A549 (cell line): ENCODE measurements at regions not wholly inside any gene's neighbourhood (a gene's known extent, or its start where the extent isn't known, plus 50 kb on each side); places are given as distances from the start of the nearest gene placed in this dataset.

Source experiments
- ATAC-seq, 2 experiments: fragments of 200-7000 bp in 1 of 2; fragments of >200 bp in 1 of 2; cut with Nextera tagmentation in 1 of 2; cut with Tn5 transposase in 1 of 2; 3 replicates each; pipeline versions ENCODE4 v1.8.0 to v1.9.1; 2018 to 2020; ENCODE audit warnings: mild to moderate bottlenecking in 1 of 2, moderate library complexity in 1 of 2
- CTCF ChIA-PET: fragments of 300-600 bp; sonication (Branson Sonifier 250); formaldehyde crosslinking; extraction: SDS; loops from one replicate; lab custom pipeline; 2021; ENCODE audit warnings: antibody characterized with exemption, inconsistent platforms; lab: Yijun Ruan, JAX
- POLR2A ChIA-PET: fragments of 350-600 bp; formaldehyde crosslinking; extraction: SDS; loops from one replicate; lab custom pipeline; 2021; ENCODE audit warnings: antibody characterized with exemption, inconsistent platforms; lab: Yijun Ruan, JAX
- DNase-seq, 2 experiments: peaks; one replicate each; pipeline versions ENCODE4 v3.0.0 to v3.0.0-alpha.2; 2011 to 2016; ENCODE audit warnings: low read depth in 1 of 2, low spot score in 1 of 2
- FAIRE-seq: peaks from 2 replicates; lab custom pipeline; 2011; peaks lifted over from hg19 to GRCh38; lab: Jason Lieb, UNC
- H3K27ac ChIP-seq, 2 experiments: fragments of >200 bp; sonication (Bioruptor Twin); formaldehyde crosslinking; 3 replicates each; pipeline ENCODE4 v1.5.1; 2016 to 2017
- H3K4me1 ChIP-seq: fragments of >200 bp; sonication (Bioruptor Twin); formaldehyde crosslinking; 3 replicates; pipeline ENCODE4 v1.6.1; 2016
- H3K4me2 ChIP-seq: fragments of >200 bp; sonication (Bioruptor Twin); formaldehyde crosslinking; 3 replicates; pipeline ENCODE4 v1.6.1; 2016
- H3K4me3 ChIP-seq: fragments of >200 bp; sonication (Bioruptor Twin); formaldehyde crosslinking; 3 replicates; pipeline ENCODE4 v1.5.1; 2016
- H3K9me3 ChIP-seq: fragments of >200 bp; sonication (Bioruptor Twin); formaldehyde crosslinking; 3 replicates; pipeline ENCODE4 v1.6.1; 2016
- BHLHE40 ChIP-seq: IDR thresholded peaks from 2 replicates; pipeline ENCODE4 v1.6.1; 2012; ENCODE audit warnings: low read depth, low read length, inconsistent platforms
- CBX8 ChIP-seq: fragments of 200-600 bp; sonication (generic); IDR thresholded peaks from 2 replicates; pipeline ENCODE4 v1.6.1; 2016
- CEBPB ChIP-seq, 2 experiments: fragments of >200 bp in 1 of 2; sonication (Bioruptor Twin) in 1 of 2; formaldehyde crosslinking in 1 of 2; IDR thresholded peaks; 2 replicates each; pipeline ENCODE4 v1.6.1; 2012 to 2016
- CTCF ChIP-seq: fragments of >200 bp; sonication (Bioruptor Twin); formaldehyde crosslinking; IDR thresholded peaks from 3 replicates; pipeline ENCODE4 v1.5.1; 2016
- E2F6 ChIP-seq: IDR thresholded peaks from 2 replicates; pipeline ENCODE4 v1.6.1; 2012; ENCODE audit warnings: low read depth, borderline replicate concordance
- EHF ChIP-seq: fragments of 250-450 bp; sonication (Bioruptor Pico); IDR thresholded peaks from 2 replicates; pipeline ENCODE4 v1.5.0; 2020; ENCODE audit warnings: mild to moderate bottlenecking
- EHMT2 ChIP-seq: fragments of 200-600 bp; sonication (generic); IDR thresholded peaks from 2 replicates; pipeline ENCODE4 v1.6.1; 2016; ENCODE audit warnings: antibody characterized with exemption, low read depth, mild to moderate bottlenecking, moderate library complexity
- EP300 ChIP-seq, 2 experiments: fragments of >200 bp; sonication (Bioruptor Twin); formaldehyde crosslinking; IDR thresholded peaks; 2 replicates in 1 of 2; 3 replicates in 1 of 2; pipeline ENCODE4 v1.6.1; 2016 to 2017
- FOSB ChIP-seq: fragments of 250-450 bp; sonication (Bioruptor Pico); IDR thresholded peaks from 2 replicates; pipeline ENCODE4 v1.5.0; 2020; ENCODE audit warnings: mild to moderate bottlenecking, moderate library complexity
- FOXS1 ChIP-seq: fragments of 250-450 bp; sonication (Bioruptor Pico); IDR thresholded peaks from 2 replicates; pipeline ENCODE4 v1.5.0; 2020; ENCODE audit warnings: mild to moderate bottlenecking, moderate library complexity
- HDAC2 ChIP-seq: fragments of 200-600 bp; sonication (generic); IDR thresholded peaks from 2 replicates; pipeline ENCODE4 v1.6.1; 2016
- HES2 ChIP-seq: fragments of >200 bp; sonication (Bioruptor Twin); formaldehyde crosslinking; IDR thresholded peaks from 2 replicates; pipeline ENCODE4 v1.6.1; 2016
- HMGXB4 ChIP-seq: fragments of 250-450 bp; sonication (Bioruptor Pico); IDR thresholded peaks from 2 replicates; pipeline ENCODE4 v1.5.0; 2021; ENCODE audit warnings: mild to moderate bottlenecking, moderate library complexity, borderline replicate concordance
- HOXB13 ChIP-seq: fragments of 250-450 bp; sonication (Bioruptor Pico); IDR thresholded peaks from 2 replicates; pipeline ENCODE4 v1.5.0; 2020; ENCODE audit warnings: low read depth, mild to moderate bottlenecking, moderate library complexity
- JUN ChIP-seq, 2 experiments: fragments of >200 bp; sonication (Bioruptor Twin); formaldehyde crosslinking; IDR thresholded peaks; 2 replicates in 1 of 2; 3 replicates in 1 of 2; pipeline ENCODE4 v1.6.1; 2016 to 2017
- JUNB ChIP-seq: fragments of >200 bp; sonication (Bioruptor Twin); formaldehyde crosslinking; IDR thresholded peaks from 2 replicates; pipeline ENCODE4 v1.6.1; 2016
- KDM1A ChIP-seq: fragments of 200-600 bp; sonication (generic); IDR thresholded peaks from 2 replicates; pipeline ENCODE4 v1.6.1; 2016; ENCODE audit warnings: low read depth, mild to moderate bottlenecking
- MAFK ChIP-seq: fragments of 450-650 bp; IDR thresholded peaks from 2 replicates; pipeline ENCODE4 v1.6.1; 2014; ENCODE audit not compliant: partially characterized antibody
- MAZ ChIP-seq: fragments of 150-350 bp; IDR thresholded peaks from 2 replicates; pipeline ENCODE4 v1.6.1; 2014; ENCODE audit warnings: antibody characterized with exemption, low read depth, low read length, borderline replicate concordance
- MYC ChIP-seq: IDR thresholded peaks from 2 replicates; pipeline ENCODE4 v1.6.1; 2012; ENCODE audit warnings: mild to moderate bottlenecking, inconsistent platforms, low read length, improper control_type of control experiment, borderline replicate concordance
- NFE2L2 ChIP-seq: fragments of 150-350 bp; conservative IDR thresholded peaks from 2 replicates; pipeline ENCODE4 v1.6.1; 2014; ENCODE audit warnings: low read length
- NPAS2 ChIP-seq: fragments of 250-450 bp; sonication (Bioruptor Pico); IDR thresholded peaks from 2 replicates; pipeline ENCODE4 v1.8.0; 2022; ENCODE audit warnings: mild to moderate bottlenecking, moderate library complexity, borderline replicate concordance
- NR3C1 ChIP-seq: fragments of >200 bp; sonication (Bioruptor Twin); formaldehyde crosslinking; IDR thresholded peaks from 3 replicates; pipeline ENCODE4 v1.6.1; 2017
- PHF8 ChIP-seq: fragments of 200-600 bp; sonication (generic); IDR thresholded peaks from 2 replicates; pipeline ENCODE4 v1.6.1; 2016; ENCODE audit warnings: low read depth, mild to moderate bottlenecking, antibody characterized with exemption, moderate library complexity, borderline replicate concordance
- POLR2A ChIP-seq: IDR thresholded peaks from 2 replicates; pipeline ENCODE4 v1.6.1; 2012; ENCODE audit warnings: mild to moderate bottlenecking, low read length
- POLR2AphosphoS2 ChIP-seq: conservative IDR thresholded peaks from 2 replicates; pipeline ENCODE4 v1.6.1; 2012; ENCODE audit warnings: low read length, improper control_type of control experiment, inconsistent platforms
- RARB ChIP-seq: fragments of 250-450 bp; sonication (Bioruptor Pico); IDR thresholded peaks from 2 replicates; pipeline ENCODE4 v1.8.0; 2021; ENCODE audit warnings: mild to moderate bottlenecking, moderate library complexity
- RCOR1 ChIP-seq: fragments of 150-350 bp; IDR thresholded peaks from 2 replicates; pipeline ENCODE4 v1.6.1; 2014; ENCODE audit warnings: antibody characterized with exemption, low read length, low read depth
- RFX5 ChIP-seq: fragments of 450-650 bp; IDR thresholded peaks from 2 replicates; pipeline ENCODE4 v1.7.1; 2014; ENCODE audit warnings: antibody characterized with exemption, mild to moderate bottlenecking, moderate library complexity
- SREBF2 ChIP-seq: fragments of 450-650 bp; IDR thresholded peaks from 2 replicates; pipeline ENCODE4 v1.6.1; 2014; ENCODE audit warnings: mild to moderate bottlenecking, moderate library complexity
- TP53 ChIP-seq: fragments of 250-450 bp; sonication (Bioruptor Pico); IDR thresholded peaks from 2 replicates; pipeline ENCODE4 v1.5.0; 2021; ENCODE audit warnings: mild to moderate bottlenecking, moderate library complexity
- ZFP36 ChIP-seq: fragments of 450-650 bp; IDR thresholded peaks from 2 replicates; pipeline ENCODE4 v1.6.1; 2014; ENCODE audit warnings: borderline replicate concordance; ENCODE audit not compliant: partially characterized antibody
- ZNF302 ChIP-seq: fragments of 250-450 bp; sonication (Bioruptor Pico); IDR thresholded peaks from 2 replicates; pipeline ENCODE4 v1.9.0; 2021; ENCODE audit warnings: inconsistent platforms, mild to moderate bottlenecking, moderate library complexity
- WGBS: methylation state at CpG from one replicate; pipeline ENCODE4 v1.1.6; 2017; ENCODE audit errors: missing lambda C conversion rate; 5-methylcytosine and 5-hydroxymethylcytosine counted together

- TF ChIP-seq HMGXB4 (CRISPR knock-in tag) = no peak
- no peak for TF ChIP-seq MYC
- TF ChIP-seq NFE2L2 = no peak
- TF ChIP-seq POLR2AphosphoS2 = no peak
- TF ChIP-seq EP300 (IDR thresholded peaks at IDR 0.05) = no peak
- no peak for TF ChIP-seq RARB
- TF ChIP-seq SREBF2 = no peak
- no peak for TF ChIP-seq NR3C1
- no peak for TF ChIP-seq RFX5
Measured at GRCh38 chr11:31877863-31878262, 66.7 kb upstream of the PAX6 start (continued).

- no peak for ATAC-seq
Measured at GRCh38 chr11:31877083-31877482, 66.0 kb upstream of the PAX6 start.

GRCh38 chr11:31875866-31876560, 64.9 kb upstream of the PAX6 start:
- no peak overlapping the region for H3K4me3 ChIP-seq
- POLR2A ChIA-PET = no interaction called here
- TF ChIP-seq MAZ = no peak
- TF ChIP-seq NR3C1 = no peak
- no peak for TF ChIP-seq BHLHE40
- TF ChIP-seq PHF8 = no peak
- no peak for TF ChIP-seq JUN (IDR thresholded peaks at IDR 0.05)
- no peak for TF ChIP-seq EP300 (IDR thresholded peaks at IDR 0.05)
- TF ChIP-seq HMGXB4 (CRISPR knock-in tag) = no peak
- no peak for TF ChIP-seq KDM1A
- TF ChIP-seq HES2 = no peak
- no peak for TF ChIP-seq HDAC2
- TF ChIP-seq MYC = no peak
- no peak for TF ChIP-seq ZNF302
- no peak for TF ChIP-seq FOXS1 (CRISPR knock-in tag)
- TF ChIP-seq ZFP36 = no peak
- no peak for TF ChIP-seq RARB
- no peak for TF ChIP-seq E2F6
- TF ChIP-seq CTCF = no peak
- DNase-seq = no peak
- ATAC-seq = no peak
- FAIRE-seq = no peak
- 47% methylated on average over 13 of the region's 13 CpGs for WGBS
- H3K4me1 ChIP-seq = no peaks in the 10 kb centered on the region
- CTCF ChIA-PET = interaction anchor here (1.7 kb wide), 1 partner anchor 234 kb away, joined by 4 read pairs; no protein-coding TSS in a partner anchor
- H3K27ac ChIP-seq = no peak overlapping the region
- no peak overlapping the region for H3K4me2 ChIP-seq
- H3K9me3 ChIP-seq = no peaks in the 10 kb centered on the region

More at GRCh38 chr11:31877083-31877482, 66.0 kb upstream of the PAX6 start:
- H3K4me3 ChIP-seq = no peak overlapping the region
- ChIA-PET POLR2A (no interaction called here), CTCF (interaction anchor here (1.7 kb wide), 1 partner anchor 236 kb away, joined by 4 read pairs; no protein-coding TSS in a partner anchor)
- DNase-seq = no peak
- H3K4me2 ChIP-seq = no peak overlapping the region
- no peak for FAIRE-seq
- no peaks in the 10 kb centered on the region for H3K9me3 ChIP-seq
- WGBS = 28% methylated on average over 4 of the region's 4 CpGs
- H3K27ac ChIP-seq = no peak overlapping the region
- TF ChIP-seq RCOR1 (no peak), FOSB (CRISPR knock-in tag) (no peak), RARB (no peak), RFX5 (no peak), EHF (no peak), HOXB13 (CRISPR knock-in tag) (no peak), MAFK (no peak), ZFP36 (no peak), JUNB (no peak), CBX8 (no peak), HDAC2 (no peak), POLR2A (no peak), EHMT2 (no peak), E2F6 (no peak), EP300 (IDR thresholded peaks at IDR 0.05) (no peak), TP53 (CRISPR knock-in tag) (no peak), CEBPB (IDR thresholded peaks at IDR 0.05) (no peak), NPAS2 (no peak)
- no peaks in the 10 kb centered on the region for H3K4me1 ChIP-seq
